HL-60 (cell line): ENCODE measurements at regions not wholly inside any gene's neighbourhood (a gene's known extent, or its start where the extent isn't known, plus 50 kb on each side); places are given as distances from the start of the nearest gene placed in this dataset.

ENCODE experiments used
- DNase-seq, 2 experiments: peaks; one replicate each; pipeline ENCODE4 v3.0.0-alpha.2; 2010 to 2020; ENCODE audit warnings: low read depth in 1 of 2, low spot score in 1 of 2
- H3K27ac ChIP-seq: fragments of 250-450 bp; sonication (Bioruptor Pico); replicated peaks from 2 replicates; pipeline ENCODE4 v1.5.1; 2020; ENCODE audit warnings: mild to moderate bottlenecking, moderate library complexity
- H3K27me3 ChIP-seq: fragments of 250-450 bp; sonication (Bioruptor Pico); 2 replicates; pipeline ENCODE4 v1.5.1; 2021; ENCODE audit warnings: mild to moderate bottlenecking, moderate library complexity; ENCODE audit not compliant: insufficient read depth, poor library complexity, severe bottlenecking
- H3K4me3 ChIP-seq: replicated peaks from 2 replicates; pipeline ENCODE4 v1.5.1; 2011; ENCODE audit warnings: mild to moderate bottlenecking, control low read depth, low read length; ENCODE audit not compliant: insufficient read depth
- GABPA ChIP-seq: IDR thresholded peaks from 2 replicates; pipeline ENCODE4 v1.6.1; 2012; ENCODE audit warnings: low read depth
- POLR2AphosphoS5 ChIP-seq: IDR thresholded peaks from 2 replicates; pipeline ENCODE4 v1.6.1; 2012; ENCODE audit warnings: low read depth
- SPI1 ChIP-seq: IDR thresholded peaks from 2 replicates; pipeline ENCODE4 v1.6.1; 2012; ENCODE audit warnings: low read depth, mild to moderate bottlenecking, borderline replicate concordance
- TF ChIP-seq, protein P1 (sequence below): IDR thresholded peaks from one replicate; pipeline ENCODE4 v1.5.1; 2011; ENCODE audit warnings: low read length, control low read depth, inconsistent platforms; ENCODE audit not compliant: insufficient read depth
- TF ChIP-seq, protein P2 (sequence below): IDR thresholded peaks from 2 replicates; pipeline ENCODE4 v1.6.1; 2012; ENCODE audit warnings: low read depth; ENCODE audit not compliant: insufficient replicate concordance

DNA sequence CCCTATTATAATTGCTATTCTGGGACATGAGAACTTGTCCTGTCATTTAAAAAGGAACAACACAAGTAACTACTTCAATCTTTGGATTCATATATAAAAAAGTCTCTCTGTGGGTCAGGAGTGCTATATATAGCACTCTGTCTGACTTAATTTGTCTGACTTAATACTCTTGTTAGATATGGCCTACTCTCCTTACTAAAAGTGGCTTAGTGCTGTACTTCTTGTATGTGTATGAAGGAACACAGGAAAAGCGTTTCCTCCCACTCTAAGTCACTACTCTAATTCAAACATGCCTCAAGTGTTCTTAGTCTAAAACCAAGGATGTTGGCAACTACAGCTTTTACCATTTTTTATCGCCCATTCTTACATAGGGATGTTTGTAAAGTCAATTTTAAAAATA, 255.2 kb upstream of the ROBO1 start:
- DNase-seq: no peak
- TF ChIP-seq, protein P1, sequence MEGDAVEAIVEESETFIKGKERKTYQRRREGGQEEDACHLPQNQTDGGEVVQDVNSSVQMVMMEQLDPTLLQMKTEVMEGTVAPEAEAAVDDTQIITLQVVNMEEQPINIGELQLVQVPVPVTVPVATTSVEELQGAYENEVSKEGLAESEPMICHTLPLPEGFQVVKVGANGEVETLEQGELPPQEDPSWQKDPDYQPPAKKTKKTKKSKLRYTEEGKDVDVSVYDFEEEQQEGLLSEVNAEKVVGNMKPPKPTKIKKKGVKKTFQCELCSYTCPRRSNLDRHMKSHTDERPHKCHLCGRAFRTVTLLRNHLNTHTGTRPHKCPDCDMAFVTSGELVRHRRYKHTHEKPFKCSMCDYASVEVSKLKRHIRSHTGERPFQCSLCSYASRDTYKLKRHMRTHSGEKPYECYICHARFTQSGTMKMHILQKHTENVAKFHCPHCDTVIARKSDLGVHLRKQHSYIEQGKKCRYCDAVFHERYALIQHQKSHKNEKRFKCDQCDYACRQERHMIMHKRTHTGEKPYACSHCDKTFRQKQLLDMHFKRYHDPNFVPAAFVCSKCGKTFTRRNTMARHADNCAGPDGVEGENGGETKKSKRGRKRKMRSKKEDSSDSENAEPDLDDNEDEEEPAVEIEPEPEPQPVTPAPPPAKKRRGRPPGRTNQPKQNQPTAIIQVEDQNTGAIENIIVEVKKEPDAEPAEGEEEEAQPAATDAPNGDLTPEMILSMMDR: no peak
- no peak for TF ChIP-seq SPI1
- TF ChIP-seq, protein P2, sequence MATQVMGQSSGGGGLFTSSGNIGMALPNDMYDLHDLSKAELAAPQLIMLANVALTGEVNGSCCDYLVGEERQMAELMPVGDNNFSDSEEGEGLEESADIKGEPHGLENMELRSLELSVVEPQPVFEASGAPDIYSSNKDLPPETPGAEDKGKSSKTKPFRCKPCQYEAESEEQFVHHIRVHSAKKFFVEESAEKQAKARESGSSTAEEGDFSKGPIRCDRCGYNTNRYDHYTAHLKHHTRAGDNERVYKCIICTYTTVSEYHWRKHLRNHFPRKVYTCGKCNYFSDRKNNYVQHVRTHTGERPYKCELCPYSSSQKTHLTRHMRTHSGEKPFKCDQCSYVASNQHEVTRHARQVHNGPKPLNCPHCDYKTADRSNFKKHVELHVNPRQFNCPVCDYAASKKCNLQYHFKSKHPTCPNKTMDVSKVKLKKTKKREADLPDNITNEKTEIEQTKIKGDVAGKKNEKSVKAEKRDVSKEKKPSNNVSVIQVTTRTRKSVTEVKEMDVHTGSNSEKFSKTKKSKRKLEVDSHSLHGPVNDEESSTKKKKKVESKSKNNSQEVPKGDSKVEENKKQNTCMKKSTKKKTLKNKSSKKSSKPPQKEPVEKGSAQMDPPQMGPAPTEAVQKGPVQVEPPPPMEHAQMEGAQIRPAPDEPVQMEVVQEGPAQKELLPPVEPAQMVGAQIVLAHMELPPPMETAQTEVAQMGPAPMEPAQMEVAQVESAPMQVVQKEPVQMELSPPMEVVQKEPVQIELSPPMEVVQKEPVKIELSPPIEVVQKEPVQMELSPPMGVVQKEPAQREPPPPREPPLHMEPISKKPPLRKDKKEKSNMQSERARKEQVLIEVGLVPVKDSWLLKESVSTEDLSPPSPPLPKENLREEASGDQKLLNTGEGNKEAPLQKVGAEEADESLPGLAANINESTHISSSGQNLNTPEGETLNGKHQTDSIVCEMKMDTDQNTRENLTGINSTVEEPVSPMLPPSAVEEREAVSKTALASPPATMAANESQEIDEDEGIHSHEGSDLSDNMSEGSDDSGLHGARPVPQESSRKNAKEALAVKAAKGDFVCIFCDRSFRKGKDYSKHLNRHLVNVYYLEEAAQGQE: no peak
- TF ChIP-seq GABPA: no peak
- TF ChIP-seq POLR2AphosphoS5: no peak
- Histone ChIP-seq H3K27me3 (no peaks in the 10 kb centered on the region), H3K4me3 (no peak overlapping the region), H3K27ac (no peak overlapping the region)

DNA sequence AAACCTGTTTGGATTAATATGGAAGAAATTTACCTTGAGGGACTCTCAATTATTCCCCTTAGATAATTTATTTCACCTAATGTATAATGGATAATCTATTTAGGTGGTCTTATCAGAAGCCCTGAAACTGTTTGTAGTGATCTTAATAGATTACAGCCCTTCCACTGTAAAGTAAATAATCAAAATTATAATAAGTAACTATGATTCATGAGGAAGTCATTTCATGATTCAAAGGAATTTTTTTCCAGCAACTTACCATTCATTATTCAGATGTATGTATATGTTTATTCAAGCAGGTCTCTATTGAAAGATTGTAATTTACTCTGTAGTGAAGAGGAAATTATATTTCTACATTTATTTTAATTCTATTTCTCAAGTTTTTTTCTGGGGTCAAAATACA, 250.6 kb upstream of the ROBO1 start:
- no peak for TF ChIP-seq POLR2AphosphoS5
- TF ChIP-seq SPI1: no peak
- TF ChIP-seq, protein P1: no peak
- no peak for TF ChIP-seq GABPA
- TF ChIP-seq, protein P2: no peak
- H3K27ac ChIP-seq: no peak overlapping the region
- H3K27me3 ChIP-seq: no peaks in the 10 kb centered on the region
- no peak overlapping the region for H3K4me3 ChIP-seq
- DNase-seq: no peak

DNA sequence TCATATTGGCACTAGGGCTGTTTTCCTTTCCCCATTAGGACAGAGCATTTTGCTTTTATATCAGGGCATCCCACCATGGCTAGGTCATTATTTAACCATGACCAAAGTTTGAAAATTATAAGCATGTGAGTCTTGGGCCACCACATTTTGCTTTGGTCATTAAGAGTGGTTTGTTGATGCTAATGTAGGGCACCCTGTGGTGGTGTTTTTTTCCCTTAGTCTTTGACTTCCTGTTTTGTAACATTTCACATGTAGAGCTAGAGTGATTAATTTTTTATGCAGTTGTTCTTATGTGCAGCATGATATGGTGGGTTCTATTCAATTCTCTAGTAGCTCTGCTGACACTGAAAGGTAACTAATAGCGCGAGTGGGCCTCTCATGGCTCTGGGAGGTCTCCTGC, 249.6 kb upstream of the ROBO1 start:
- DNase-seq: no peak
- Histone ChIP-seq H3K27me3 (no peaks in the 10 kb centered on the region), H3K4me3 (no peak overlapping the region), H3K27ac (no peak overlapping the region)
- TF ChIP-seq, protein P1: no peak
- peak; percentile 75 for TF ChIP-seq SPI1
- TF ChIP-seq, protein P2: no peak
- TF ChIP-seq POLR2AphosphoS5: no peak
